ENCODE measurements at regions not wholly inside any gene's neighbourhood (a gene's known extent, or its start where the extent isn't known, plus 50 kb on each side); places are given as distances from the start of the nearest gene placed in this dataset.
"Not testable (repeated sequence)": the region's sequence is repeated elsewhere in the genome, so short reads cannot be mapped to it uniquely, and the experiment has no call there.

DNA sequence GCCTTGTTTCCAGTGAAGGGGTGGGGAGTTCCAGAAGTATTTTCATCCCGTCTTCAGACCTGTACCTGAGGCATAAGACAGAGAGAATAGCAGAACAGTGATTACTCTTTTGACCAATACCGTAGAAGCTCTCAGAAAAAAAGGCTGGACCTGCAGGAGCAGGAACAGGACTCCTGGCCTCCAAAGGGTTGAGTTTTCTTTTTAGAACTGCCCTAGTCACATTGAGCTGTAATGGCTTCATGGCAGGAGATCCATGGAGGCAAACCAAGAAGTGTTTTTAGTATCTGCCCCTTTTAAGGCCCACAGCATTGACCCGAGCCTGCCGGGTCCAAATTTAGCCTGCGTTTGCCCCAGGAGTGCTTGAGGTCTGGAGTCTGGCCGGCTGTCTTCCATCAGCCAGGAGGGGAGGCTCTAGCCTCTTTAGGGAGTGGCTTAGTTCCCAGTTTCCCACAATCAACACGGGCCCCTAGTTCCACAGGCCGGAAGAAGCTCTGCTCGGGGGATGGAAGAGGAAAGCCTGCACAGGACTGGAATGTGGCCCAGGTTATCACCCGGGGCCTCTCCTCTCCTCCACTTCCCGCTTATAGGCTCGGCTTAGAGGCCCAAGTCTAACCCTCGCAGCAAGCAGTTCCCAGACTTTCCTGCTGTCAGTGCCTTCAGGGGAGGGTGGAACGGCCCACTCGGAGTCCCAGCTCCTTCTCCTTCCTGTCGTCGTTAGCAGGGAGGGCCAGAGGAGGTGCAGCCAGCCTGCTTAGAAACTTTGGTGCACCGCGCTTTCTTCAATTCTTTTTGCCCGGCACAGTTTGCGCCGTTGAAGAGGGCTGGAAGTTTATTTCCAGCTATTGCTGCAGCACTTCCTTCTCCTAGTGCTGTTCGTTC, 80.7 kb downstream of the C9orf152 start:
- no peak for DNase-seq

DNA sequence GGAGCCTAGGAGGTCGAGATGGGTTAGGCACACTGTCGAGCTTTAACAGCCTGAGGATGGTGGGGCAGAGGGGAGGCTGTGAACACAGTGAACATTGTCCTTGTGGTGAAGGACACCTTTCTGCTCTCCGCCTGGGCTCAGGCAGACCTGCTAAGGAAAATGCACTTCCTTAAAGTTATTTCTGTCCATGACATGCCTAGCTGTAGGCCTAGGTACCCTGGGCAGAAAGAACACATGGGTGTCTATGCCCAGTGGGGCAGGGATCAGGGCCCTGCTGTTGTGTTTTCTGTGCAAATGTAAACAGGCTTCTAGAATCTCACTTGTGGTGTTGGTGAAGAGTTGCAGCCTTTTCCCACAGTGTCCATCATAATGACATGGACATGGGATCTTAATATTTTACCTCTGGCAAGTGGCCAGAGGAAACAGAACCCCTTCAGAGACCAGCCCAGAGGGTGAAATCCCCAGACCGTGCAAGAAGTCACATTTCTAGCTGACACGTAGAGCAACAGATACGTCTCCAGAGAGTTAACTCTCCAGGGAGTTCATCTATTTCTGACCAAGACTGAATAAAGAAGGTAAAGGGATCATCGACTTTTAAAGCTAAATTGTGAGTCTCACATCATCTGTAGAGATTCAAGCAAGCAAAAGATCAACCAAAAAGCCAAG, 79.2 kb downstream of the C9orf152 start:
- DNase-seq = peak in 1 of 2 donors; percentile 28

DNA sequence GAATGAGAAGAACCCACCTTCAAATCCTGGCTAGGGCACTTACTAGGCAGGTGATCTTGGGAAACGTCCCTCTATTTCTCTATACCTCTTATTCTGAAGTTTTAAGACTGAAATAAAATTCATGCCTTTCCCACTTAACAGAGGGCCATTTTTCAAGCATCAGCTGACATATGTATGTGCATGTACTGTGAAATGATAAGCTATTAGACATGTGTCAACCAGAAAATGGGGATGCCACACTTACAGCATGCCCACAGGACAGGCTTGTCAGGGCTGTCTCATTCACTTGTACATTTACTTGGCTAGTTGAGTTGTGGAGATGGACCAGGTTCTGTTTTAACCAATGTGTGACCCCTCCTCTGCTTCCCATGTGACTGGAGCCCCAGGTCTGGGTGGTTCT, 78.5 kb downstream of the C9orf152 start:
- no peak for DNase-seq

DNA sequence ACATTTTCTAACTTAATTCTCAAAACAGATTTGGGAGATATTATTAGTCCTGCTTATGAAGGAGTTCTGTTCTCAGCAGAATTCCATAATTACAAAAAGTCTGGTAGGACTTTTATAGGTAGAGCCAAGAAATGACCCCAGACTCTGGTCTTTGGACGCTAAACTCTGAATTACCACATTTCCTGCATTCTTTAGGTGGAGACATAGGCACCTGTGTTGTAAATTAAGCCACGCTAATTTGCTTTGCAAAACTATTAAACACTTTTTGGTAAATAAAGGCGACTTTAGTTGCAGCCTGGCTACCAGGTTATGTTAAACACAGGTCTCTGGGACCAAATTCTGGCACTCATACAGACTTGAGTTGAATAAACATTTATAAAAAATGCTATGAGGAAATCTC, 77.7 kb downstream of the C9orf152 start:
- no peak for DNase-seq

DNA sequence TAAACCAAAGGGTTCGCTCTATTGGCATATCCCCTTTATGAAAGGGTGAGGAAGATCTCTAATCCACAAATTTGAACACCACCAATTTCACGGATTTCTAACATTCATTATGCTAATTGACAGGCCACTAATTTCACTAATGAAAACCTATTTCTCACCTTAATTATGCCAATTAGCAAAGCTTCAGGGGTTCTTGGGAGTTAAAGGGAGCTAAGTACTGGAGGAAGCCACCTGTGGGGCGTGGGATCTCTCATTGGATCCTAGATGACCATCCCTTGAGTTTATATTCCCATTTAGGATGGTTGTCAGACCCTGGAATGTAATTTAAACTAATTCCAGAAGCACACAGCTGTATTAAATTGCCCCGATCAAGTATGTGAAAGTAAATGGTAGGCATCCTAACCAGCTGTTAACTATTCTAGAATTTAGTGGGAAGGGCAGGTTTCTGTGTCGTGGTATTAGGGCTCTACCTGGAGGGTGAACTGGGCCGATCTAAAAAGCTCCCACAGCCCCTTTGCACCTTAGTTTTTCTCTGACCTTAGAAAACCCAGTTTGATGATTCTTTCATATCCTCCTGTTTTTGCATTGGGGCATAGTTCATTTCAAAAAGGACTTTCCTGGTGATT, 77.1 kb downstream of the C9orf152 start:
- DNase-seq = no peak

DNA sequence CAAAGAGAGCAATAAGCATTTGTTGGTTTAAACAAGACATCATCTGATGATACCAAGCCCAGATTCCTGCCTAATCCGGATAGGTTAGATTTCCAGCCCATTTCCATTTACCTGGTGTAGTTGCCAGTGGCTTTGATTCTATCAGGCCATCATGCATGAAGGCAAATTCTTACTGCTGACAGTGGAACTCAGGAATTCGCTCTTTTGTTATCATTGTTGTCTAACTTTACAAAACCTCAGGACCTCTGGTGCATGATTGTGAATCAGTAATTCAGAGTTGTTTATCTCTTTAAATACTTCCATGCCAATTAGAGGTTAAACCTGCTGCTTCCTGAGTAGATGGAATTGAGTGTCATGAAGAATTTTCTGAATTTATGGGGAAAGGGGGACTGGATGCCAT, 76.5 kb downstream of the C9orf152 start:
- no peak for DNase-seq

DNA sequence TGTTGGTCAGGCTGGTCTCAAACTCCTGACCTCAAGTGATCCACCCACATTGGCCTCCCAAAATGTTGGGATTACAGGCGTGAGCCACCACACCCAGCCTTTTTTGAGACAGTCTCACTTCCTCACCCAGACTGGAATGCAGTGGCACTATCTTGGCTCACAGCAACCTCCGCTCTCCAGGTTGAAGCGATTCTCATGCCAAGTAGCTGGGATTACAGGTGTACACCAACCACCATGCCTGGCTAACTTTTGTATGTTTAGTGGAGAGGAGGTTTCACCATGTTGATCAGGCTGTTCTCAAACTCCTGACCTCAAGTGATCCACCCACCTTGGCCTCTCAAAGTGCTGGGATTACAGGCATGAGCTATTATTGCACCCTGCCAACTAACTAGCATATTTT, 75.4 kb downstream of the C9orf152 start:
- not testable (repeated sequence) for DNase-seq

DNA sequence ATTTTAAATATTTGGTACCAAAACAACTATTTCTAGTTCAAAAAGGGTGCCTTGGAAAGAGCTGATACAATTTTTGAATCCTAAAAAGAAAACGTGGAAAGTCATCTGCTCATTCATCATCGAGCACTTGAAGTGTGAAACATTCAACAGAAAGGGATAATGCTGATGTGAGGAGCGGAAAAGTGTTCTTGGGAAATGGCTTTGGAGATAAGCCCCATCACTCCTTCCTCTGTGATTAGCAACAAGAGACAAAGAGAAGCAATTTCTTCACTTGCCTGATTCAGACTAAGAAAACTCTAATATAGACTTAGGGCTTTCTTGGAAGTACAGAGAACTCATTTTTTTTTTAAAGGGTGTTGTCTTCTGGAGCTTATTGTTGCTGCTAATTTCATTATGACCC, 74.9 kb downstream of the C9orf152 start:
- no peak for DNase-seq

DNA sequence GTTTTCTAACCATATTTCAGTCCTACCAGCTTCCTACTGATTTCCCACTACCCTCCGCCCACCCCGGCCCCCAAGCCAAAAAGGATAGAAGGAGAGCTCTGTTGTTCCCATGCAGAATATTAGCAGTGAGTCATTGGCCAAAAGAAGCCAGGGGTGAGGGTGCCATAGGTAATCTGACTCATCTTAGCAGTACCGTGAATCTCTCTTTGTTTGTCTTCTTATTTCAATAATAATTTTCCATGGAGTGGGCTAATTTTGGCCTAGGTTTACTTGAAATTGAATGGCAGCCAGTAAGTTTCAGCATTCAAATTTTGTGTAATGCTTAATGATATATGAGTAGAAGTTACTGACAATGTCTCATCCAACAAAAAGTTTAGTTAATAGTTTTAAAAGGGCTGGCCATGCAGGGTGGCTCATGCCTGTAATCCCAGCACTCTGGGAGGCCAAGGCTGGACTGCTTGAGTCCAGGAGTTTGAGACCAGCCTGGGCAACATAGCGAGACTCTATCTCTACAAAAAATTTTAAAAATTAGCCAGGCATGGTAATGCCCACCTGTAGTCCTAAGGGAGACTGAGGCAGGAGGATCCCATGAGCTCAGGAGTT, 74.2 kb downstream of the C9orf152 start:
- DNase-seq = no peak

DNA sequence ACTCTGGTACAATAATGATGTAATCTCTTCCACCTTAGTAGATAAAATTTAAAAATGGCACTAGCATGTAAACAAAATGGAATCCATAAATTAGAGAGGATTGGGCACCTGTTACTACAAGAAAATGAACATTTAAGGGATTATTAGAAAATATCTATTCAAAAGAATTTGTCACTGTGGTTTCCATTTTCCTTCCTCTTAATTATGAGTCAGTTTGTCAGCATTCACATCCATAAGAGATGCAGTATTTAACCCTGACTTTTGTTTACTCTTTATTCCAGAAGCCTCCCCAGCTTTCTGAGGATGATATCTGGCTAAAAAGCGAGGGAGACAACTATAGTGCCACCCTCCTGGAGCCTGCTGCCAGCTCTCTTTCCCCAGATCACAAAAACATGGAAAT, 72.1 kb downstream of the C9orf152 start:
- no peak for DNase-seq

DNA sequence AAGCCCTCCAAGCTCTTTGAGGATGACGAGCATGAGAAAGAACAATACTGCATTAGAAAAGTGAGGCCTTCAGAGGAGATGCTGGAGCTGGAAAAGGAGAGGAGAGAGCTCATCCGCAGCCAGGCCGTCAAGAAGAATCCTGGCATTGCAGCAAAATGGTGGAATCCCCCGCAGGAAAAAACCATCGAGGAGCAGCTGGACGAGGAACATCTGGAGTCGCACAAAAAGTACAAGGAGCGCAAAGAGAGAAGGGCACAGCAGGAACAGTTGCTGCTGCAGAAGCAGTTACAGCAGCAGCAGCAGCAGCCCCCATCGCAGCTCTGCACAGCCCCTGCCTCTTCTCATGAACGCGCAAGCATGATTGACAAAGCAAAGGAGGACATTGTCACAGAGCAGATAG, 71.2 kb downstream of the C9orf152 start:
- no peak for DNase-seq

DNA sequence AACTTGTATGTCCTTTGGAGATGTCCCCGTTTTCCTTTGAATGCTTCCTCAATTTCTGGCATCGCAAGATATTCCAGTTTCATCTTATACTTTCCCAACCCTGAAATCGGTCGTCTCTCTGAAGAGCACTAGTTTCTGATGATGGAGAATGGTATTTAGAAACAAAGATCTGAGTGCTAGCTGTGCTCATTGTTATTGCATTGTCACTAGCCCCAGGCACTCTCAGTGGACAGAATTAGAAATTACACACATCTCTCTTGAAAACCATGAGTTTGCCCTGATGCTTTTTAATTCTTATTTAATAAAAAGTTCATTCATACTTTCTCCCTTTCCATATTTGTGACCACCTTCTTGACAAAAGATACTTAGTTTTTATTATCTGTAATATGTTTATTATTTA, 67.7 kb downstream of the C9orf152 start:
- DNase-seq = no peak

DNA sequence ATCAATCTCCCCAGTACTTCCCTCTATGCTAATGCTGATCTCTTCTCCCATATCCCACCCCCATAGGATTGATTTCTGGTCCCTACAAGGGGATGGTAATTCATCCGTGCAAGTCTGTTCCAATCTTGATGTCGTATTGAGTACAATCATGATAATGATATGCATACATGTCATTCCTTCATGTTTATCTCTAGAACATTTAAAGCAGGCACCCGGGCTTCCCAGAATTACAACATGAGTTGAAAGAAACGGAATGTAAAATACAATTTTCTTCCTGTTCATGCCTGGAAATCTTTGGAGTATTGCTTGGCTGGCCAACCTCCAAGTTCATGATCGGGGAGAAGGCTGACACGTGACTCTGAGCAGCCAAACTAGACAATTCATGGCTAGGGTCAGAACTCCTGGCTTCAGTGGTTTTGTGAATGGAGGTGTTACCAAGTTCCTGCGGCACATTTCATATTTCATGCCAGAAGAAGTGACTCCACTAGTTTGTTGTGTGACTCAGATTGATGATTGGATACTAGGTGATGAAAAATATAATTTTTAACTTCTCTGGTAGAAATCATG, 66.6 kb downstream of the C9orf152 start:
- DNase-seq = no peak

DNA sequence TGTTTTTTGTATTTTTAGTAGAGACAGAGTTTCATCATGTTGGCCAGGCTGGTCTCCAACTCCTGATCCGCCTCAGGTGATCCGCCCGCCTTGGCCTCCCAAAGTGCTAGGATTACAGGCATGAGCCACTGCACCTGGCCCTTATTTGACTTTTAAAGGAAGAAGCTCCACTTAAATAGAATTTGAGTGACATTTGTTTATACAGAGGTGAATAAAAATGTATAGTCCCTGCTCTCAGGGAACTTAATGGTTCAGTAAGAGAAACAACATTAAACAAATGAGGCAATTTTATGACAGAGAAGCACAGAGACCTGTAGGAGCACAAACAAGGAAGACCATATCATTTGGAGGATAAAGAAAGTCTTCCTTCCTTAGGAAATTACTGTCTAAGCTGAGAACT, 65.7 kb downstream of the C9orf152 start:
- no peak for DNase-seq

DNA sequence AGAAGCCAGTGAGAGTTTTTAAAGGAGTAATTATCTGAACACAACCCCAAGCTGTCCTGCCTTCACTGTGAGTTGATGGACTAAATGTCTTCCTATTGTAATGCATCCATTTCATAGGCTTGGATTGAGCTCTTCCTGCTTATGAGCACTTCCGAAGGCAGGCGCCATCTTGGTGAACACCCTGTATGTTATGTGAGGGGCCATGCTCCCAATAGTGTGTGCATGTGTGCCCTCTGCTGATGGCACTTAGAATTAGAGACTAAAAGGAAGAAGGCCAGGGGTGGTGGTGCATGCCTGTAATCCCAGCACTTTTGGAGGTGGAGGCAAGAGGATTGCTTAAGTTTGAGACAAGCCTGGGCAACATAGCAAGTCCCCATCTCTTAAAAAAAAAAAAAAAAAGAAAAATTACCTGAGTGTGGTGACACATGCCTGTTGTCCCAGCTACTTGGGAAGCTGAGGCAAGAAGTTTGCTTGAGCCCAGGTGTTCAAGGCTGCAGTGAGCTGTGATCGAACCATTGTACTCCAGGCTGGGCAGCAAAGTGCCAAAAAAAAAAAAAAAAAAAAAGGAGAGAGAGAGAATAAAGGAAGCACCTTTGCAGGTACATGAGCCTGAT, 65.0 kb downstream of the C9orf152 start:
- no peak for DNase-seq

DNA sequence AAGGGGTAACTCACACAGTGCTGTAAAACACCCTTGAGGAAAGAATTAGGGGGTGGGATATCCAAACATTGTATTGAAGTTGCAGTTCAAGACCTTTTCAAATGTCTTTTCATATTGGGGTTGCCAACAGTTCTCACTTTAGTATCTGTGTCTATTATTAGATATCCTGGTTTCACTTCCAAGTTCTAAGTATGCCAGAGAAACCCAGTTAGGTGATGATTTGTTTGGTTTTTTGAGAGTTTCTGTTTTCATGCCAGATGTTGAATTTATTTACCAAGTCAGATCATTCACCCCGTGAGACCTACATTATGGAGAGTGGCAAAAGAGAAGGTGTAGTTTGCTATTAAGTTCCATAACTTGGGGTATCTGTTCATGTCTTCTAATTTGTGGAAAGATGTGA, 64.5 kb downstream of the C9orf152 start:
- DNase-seq = peak in 1 of 2 donors; percentile 12

DNA sequence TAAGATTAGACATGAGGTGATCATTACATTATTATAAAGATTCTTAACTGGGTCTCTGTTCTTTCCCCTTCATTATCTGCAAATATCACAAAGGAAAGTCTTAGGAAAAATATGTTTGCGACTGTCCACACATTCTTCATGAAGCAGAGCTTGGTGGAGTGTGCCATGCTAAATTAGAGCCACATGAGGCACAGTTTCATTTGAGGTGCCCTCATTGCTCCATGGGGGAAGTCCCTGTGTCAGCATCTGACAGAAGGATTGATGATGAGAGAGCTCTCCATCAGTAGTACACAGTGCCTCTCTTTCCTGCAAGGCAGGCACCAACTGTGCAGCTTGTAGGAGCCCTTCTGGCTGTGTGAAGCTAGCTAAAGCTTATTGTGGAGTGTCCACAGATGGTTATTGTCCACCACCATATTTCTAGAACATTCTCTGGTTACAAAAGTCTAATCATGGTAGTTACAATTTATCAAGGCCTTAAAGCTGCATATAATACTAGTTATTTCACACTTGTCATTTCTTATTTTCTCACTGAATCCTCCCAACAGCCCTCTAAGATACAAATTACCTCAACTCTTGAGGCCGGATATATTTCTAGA, 63.9 kb downstream of the C9orf152 start:
- DNase-seq = peak; percentile 26 to 48

DNA sequence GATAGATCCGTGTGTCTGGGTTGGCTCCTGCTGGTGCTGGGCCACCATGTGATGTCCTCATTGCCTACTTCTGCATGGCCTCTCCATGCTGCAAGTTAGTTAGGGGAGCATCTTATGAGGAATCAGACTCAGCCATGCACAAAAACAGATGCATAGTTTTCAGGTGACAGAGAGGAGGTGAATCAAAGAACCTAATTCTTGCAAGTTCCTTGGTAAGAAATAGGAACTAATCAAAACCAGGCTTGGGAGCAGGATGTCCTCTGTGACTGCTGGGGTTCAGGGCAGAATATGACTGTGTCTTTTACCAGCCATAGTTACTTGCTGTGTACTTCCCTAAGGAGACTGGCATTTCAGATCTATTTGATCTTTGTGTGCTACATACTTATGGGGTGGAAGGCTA, 61.6 kb downstream of the C9orf152 start:
- no peak for DNase-seq

DNA sequence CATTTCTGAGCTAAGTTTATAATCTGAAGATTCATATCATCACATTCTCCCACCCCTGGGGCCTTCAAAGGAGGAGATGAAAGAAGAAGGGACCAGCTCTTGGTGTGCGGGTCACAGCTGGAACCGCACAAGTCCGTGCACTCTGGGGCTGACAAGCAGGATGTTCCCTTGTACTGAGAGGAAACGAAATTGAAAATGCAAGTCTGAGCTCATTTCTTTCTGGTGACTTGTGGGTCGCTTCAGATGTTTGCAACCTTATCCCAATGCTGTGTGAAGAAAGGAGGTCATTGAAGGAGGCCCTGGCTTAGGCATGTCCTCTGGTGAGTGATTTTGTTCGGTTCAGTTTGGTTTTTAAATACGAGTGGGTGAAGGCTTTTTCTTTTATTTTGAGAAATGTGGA, 59.6 kb downstream of the C9orf152 start:
- peak; percentile 55 to 59 for DNase-seq

DNA sequence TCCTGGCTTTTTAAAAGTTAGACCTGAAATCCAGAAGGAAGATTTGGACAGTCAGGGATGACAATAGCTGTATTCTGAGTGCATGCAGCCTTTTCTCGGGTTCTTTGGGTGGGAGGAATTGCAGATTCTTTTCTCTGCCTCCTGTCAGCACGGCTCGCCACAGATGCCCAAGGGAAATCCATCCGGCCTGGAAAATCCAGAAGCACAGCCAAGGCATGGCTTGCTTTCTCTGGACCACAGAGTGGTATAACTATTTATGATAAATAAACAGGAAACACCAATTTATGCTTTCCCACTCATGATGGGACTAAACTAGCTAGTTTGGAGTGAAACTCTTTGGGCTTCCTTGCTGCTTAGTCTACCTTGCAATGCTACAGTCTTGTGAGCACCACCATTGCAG, 59.1 kb downstream of the C9orf152 start:
- no peak for DNase-seq

All from CD4-positive, alpha-beta T cell treated with Interleukin-4 for 1 hour (primary cell).